Fibroblast of the aortic adventitia (primary cell): ENCODE measurements at regions not wholly inside any gene's neighbourhood (a gene's known extent, or its start where the extent isn't known, plus 50 kb on each side); places are given as distances from the start of the nearest gene placed in this dataset.

Source experiments
- DNase-seq: peaks from one replicate; pipeline ENCODE4 v3.0.0-alpha.2; 2010; ENCODE audit warnings: low read depth
- H3K4me3 ChIP-seq: 2 replicates; pipeline ENCODE4 v1.5.1; 2011; ENCODE audit warnings: low read depth, mild to moderate bottlenecking, control low read depth, low read length, moderate library complexity
- TF ChIP-seq, protein P1 (sequence below): IDR thresholded peaks from 2 replicates; pipeline ENCODE4 v1.5.1; 2011; ENCODE audit warnings: mild to moderate bottlenecking, low read length, control low read depth, inconsistent platforms; ENCODE audit not compliant: insufficient read depth

GRCh38 chr17:33396818-33397217, 103.7 kb upstream of the ASIC2 start:
- TF ChIP-seq, protein P1, sequence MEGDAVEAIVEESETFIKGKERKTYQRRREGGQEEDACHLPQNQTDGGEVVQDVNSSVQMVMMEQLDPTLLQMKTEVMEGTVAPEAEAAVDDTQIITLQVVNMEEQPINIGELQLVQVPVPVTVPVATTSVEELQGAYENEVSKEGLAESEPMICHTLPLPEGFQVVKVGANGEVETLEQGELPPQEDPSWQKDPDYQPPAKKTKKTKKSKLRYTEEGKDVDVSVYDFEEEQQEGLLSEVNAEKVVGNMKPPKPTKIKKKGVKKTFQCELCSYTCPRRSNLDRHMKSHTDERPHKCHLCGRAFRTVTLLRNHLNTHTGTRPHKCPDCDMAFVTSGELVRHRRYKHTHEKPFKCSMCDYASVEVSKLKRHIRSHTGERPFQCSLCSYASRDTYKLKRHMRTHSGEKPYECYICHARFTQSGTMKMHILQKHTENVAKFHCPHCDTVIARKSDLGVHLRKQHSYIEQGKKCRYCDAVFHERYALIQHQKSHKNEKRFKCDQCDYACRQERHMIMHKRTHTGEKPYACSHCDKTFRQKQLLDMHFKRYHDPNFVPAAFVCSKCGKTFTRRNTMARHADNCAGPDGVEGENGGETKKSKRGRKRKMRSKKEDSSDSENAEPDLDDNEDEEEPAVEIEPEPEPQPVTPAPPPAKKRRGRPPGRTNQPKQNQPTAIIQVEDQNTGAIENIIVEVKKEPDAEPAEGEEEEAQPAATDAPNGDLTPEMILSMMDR, result no peak

DNA sequence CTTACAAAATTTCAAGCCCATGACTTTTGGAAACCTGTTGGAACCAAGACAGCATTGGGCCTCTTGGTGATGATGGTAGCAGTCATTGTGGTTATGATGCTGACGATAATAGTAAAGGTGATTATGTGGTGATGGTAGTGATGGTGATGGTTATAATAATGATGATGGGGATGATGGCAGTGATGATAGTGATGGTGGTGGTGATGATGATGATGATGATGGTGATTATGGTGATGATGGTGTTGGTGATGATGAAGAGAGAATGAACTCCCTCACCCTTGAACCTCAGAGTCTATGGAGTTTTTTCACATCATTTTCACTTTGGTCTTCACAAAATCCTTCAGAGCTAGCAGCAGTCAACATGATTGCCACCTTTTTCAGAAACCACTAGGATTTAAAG, 105.3 kb upstream of the ASIC2 start:
- TF ChIP-seq, protein P1, result no peak
- H3K4me3 ChIP-seq, result no peak overlapping the region
- DNase-seq, result no peak

More at GRCh38 chr17:33396818-33397217, 103.7 kb upstream of the ASIC2 start:
- DNase-seq, result no peak
- H3K4me3 ChIP-seq, result no peak overlapping the region

DNA sequence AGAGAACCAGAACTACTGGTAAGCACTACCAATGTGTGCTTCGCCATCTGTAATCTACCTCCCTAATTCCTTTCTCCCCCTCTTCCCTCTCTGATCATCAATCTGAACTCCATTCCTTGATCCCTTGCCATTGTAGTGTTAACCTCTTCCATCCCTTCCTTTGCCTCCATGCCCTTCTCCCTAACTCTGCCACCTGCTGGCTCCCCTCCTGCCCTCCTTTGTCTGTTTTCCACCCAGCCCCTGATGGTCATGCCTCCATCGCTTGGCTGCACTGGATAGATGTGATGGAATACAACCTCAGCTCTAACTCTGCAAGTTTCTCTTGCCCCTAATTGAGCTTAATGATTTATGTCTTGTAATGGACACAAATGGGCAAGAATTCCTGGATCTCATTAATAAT, 108.2 kb upstream of the ASIC2 start:
- no peak overlapping the region for H3K4me3 ChIP-seq
- TF ChIP-seq, protein P1, result no peak
- DNase-seq, result no peak

GRCh38 chr17:33403194-33403593, 110.1 kb upstream of the ASIC2 start:
- TF ChIP-seq, protein P1, result no peak
- no peak for DNase-seq

DNA sequence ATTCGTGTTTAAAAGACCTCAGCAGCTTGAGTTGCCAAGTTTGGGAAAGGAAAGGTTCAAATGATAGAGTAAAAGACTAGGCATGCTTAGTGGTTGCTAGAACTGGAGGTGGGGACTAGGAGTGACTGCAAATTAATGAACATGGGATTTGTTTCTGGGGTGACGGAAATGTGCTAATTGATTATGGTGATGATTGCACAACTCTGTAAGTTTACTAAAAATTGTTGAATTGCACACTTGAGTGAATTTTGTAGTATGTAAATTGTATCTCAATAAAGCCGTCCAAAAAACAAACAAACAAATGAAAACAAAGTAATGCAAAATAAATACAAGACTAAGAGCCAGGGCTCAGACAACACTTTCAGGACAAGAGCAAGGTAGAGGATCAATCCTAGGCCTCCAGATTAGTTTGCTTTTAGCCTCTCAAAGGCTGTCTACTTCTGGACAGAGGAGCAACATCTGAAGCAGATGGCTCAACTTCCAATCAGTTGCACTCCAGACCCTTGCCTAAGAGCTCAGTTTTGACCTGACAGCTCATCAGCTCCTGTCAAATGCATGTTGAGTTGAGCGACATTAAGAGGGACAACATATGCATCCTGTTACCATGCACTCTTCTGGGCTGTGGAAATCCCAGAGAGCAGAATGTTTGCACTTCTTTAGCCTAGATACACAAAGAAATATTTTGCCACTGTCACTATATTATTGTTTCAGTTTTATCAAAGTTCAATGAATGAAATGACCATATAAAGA, 111.2 kb upstream of the ASIC2 start:
- TF ChIP-seq, protein P1, result no peak
- DNase-seq, result no peak

More at GRCh38 chr17:33403194-33403593, 110.1 kb upstream of the ASIC2 start:
- no peak overlapping the region for H3K4me3 ChIP-seq

GRCh38 chr17:33416131-33416530, 123.0 kb upstream of the ASIC2 start:
- no peak overlapping the region for H3K4me3 ChIP-seq
- TF ChIP-seq, protein P1, result no peak
- no peak for DNase-seq

More for the DNA sequence above, 111.2 kb upstream of the ASIC2 start:
- no peak overlapping the region for H3K4me3 ChIP-seq
